ENCODE measurements at regions not wholly inside any gene's neighbourhood (a gene's known extent, or its start where the extent isn't known, plus 50 kb on each side); places are given as distances from the start of the nearest gene placed in this dataset.

- no peak for DNase-seq (ENCODE audit: low read depth in 2 of 2)
- TF ChIP-seq CTCF (IDR thresholded peaks at IDR 0.05; ENCODE audit: low read depth, low read length): no peak
- H3K4me3 ChIP-seq (replicated peaks in 1 of 2; ENCODE audit: low read depth in 2 of 2, low read length in 2 of 2): no peak overlapping the region
Measured at GRCh38 chr5:3180636-3181035, 415.0 kb upstream of the IRX1 start.

- H3K4me3 ChIP-seq (replicated peaks in 1 of 2; ENCODE audit: low read depth in 2 of 2, low read length in 2 of 2): no peak overlapping the region
- no peak for DNase-seq (ENCODE audit: low read depth in 2 of 2)
- TF ChIP-seq CTCF (IDR thresholded peaks at IDR 0.05; ENCODE audit: low read depth, low read length): no peak
Measured at GRCh38 chr5:3179220-3179619, 416.4 kb upstream of the IRX1 start.

- DNase-seq (ENCODE audit: low read depth in 2 of 2): no peak
- no peak overlapping the region for H3K4me3 ChIP-seq (replicated peaks in 1 of 2; ENCODE audit: low read depth in 2 of 2, low read length in 2 of 2)
- no peak for TF ChIP-seq CTCF (IDR thresholded peaks at IDR 0.05; ENCODE audit: low read depth, low read length)
Measured at GRCh38 chr5:3177338-3177737, 418.3 kb upstream of the IRX1 start.

GRCh38 chr5:3175416-3175815 lies 420.2 kb upstream of the IRX1 start:
- no peak for DNase-seq (ENCODE audit: low read depth in 2 of 2)
- TF ChIP-seq CTCF (IDR thresholded peaks at IDR 0.05; ENCODE audit: low read depth, low read length): no peak
- no peak overlapping the region for H3K4me3 ChIP-seq (replicated peaks in 1 of 2; ENCODE audit: low read depth in 2 of 2, low read length in 2 of 2)

- no peak for DNase-seq (ENCODE audit: low read depth in 2 of 2)
- no peak for TF ChIP-seq CTCF (IDR thresholded peaks at IDR 0.05; ENCODE audit: low read depth, low read length)
- no peak overlapping the region for H3K4me3 ChIP-seq (replicated peaks in 1 of 2; ENCODE audit: low read depth in 2 of 2, low read length in 2 of 2)
Measured at GRCh38 chr5:3167473-3167872, 416.0 kb upstream of the IRX2 start.

- no peak overlapping the region for H3K4me3 ChIP-seq (replicated peaks in 1 of 2; ENCODE audit: low read depth in 2 of 2, low read length in 2 of 2)
- DNase-seq (ENCODE audit: low read depth in 2 of 2): no peak
- TF ChIP-seq CTCF (IDR thresholded peaks at IDR 0.05; ENCODE audit: low read depth, low read length): no peak
Measured at GRCh38 chr5:3163626-3164025, 412.1 kb upstream of the IRX2 start.

- no peak for DNase-seq (ENCODE audit: low read depth in 2 of 2)
- no peak for TF ChIP-seq CTCF (IDR thresholded peaks at IDR 0.05; ENCODE audit: low read depth, low read length)
- H3K4me3 ChIP-seq (replicated peaks in 1 of 2; ENCODE audit: low read depth in 2 of 2, low read length in 2 of 2): no peak overlapping the region
Measured at GRCh38 chr5:3161672-3162071, 410.2 kb upstream of the IRX2 start.

Data from cardiac fibroblast (primary cell).